ENCODE measurements at regions not wholly inside any gene's neighbourhood (a gene's known extent, or its start where the extent isn't known, plus 50 kb on each side); places are given as distances from the start of the nearest gene placed in this dataset.
"Not testable (repeated sequence)": the region's sequence is repeated elsewhere in the genome, so short reads cannot be mapped to it uniquely, and the experiment has no call there.

DNA sequence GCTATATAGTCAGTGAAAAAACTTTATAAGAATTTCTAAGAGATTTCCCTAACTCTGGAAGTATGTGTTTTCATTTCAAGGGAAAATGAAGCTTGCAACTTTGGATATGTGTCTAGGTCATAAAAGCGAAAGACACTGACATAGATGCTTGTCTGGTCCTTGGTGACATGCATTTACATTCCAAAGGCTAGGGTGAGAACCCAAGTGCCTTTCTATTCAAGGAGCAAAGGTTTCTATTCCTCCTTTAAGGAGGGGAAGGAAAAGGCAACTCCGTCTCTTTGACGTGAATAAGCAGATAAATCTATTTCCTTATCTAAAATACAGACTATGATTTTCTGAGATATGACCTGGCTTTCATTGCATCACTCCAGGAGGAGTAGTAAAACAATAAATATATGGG, 261.1 kb downstream of the CDH7 start:
- no peak overlapping the region for H3K27ac ChIP-seq
- DNase-seq (ENCODE audit: low read depth in 1 of 2, low spot score in 1 of 2) = no peak
- H3K36me3 ChIP-seq = no peaks in the 10 kb centered on the region
- H3K27me3 ChIP-seq = no peaks in the 10 kb centered on the region
- TF ChIP-seq, protein P1, sequence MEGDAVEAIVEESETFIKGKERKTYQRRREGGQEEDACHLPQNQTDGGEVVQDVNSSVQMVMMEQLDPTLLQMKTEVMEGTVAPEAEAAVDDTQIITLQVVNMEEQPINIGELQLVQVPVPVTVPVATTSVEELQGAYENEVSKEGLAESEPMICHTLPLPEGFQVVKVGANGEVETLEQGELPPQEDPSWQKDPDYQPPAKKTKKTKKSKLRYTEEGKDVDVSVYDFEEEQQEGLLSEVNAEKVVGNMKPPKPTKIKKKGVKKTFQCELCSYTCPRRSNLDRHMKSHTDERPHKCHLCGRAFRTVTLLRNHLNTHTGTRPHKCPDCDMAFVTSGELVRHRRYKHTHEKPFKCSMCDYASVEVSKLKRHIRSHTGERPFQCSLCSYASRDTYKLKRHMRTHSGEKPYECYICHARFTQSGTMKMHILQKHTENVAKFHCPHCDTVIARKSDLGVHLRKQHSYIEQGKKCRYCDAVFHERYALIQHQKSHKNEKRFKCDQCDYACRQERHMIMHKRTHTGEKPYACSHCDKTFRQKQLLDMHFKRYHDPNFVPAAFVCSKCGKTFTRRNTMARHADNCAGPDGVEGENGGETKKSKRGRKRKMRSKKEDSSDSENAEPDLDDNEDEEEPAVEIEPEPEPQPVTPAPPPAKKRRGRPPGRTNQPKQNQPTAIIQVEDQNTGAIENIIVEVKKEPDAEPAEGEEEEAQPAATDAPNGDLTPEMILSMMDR (IDR thresholded peaks at IDR 0.05; ENCODE audit: low read depth, low read length) = no peak
- H3K9me3 ChIP-seq (ENCODE audit: low read depth) = no peaks in the 10 kb centered on the region
- H3K4me1 ChIP-seq (ENCODE audit: low read depth) = no peaks in the 10 kb centered on the region
- no peak overlapping the region for H3K4me3 ChIP-seq

DNA sequence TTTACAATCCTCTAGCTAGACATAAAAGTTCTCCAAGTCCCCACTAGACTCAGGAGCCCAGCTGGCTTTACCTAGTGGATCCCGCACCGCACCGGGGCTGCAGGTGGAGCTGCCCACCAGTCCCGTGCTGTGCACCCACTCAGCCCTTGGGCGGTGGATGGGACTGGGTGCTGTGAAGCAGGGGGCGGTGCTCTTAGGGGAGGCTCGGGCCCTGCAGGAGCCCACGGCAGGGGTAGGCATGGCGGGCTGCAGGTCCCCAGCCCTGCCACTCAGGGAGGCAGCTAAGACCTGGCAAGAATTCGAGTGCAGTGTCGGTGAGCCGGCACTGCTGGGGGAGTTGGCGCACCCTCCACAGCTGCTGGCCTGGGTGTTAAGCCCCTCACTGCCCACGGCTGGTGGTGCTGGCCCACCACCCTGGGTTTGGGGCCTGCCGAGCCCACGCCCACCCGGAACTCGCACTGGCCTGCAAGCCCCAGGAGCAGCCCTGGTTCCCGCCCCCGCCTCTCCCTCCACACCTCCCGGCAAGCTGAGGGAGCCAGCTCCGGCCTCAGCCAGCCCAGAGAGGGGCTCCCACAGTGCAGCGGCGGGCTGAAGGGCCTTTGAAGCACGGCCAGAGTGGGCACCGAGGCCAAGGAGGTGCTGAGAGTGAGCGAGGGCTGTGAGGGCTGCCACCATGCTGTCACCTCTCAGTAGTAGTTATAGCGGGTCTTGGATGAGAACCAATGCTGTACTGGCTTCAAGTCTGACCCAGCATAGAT, 255.2 kb downstream of the CDH7 start:
- Histone ChIP-seq H3K4me3 (no peak overlapping the region), H3K4me1 (ENCODE audit: low read depth) (no peaks in the 10 kb centered on the region), H3K27ac (no peak overlapping the region), H3K9me3 (ENCODE audit: low read depth) (no peaks in the 10 kb centered on the region), H3K36me3 (no peaks in the 10 kb centered on the region), H3K27me3 (no peaks in the 10 kb centered on the region)
- TF ChIP-seq, protein P1 (IDR thresholded peaks at IDR 0.05; ENCODE audit: low read depth, low read length) = no peak
- DNase-seq (ENCODE audit: low read depth in 1 of 2, low spot score in 1 of 2) = no peak

DNA sequence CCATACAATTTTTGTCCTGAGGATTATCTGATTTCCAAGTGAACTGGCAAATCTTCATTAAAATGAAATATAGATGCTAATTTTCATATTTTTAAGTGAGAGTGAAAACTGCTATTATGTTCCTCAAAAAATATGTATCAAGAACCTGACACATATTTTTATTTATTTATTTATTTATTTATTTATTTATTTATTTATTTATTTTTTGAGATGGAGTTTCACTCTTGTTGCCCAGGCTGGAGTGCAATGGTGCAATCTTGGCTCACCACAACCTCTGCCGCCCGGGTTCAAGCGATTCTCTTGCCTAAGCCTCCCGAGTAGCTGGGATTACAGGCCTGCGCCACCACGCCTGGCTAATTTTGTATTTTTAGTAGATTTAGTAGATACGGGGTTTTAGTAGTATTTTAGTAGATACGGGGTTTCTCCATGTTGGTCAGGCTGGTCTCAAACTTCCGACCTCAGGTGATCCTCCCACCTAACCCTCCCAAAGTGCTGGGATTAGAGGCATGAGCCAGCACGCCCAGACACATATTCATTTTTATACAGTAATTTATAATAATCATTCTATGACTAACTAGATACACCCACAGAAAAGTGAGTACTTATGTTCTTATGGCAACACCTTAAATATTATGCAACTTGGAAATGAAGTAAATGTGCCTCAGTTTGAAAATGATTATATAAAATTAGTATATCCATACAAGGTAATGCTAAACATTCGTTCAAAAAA, 248.3 kb downstream of the CDH7 start:
- not testable (repeated sequence) for H3K9me3 ChIP-seq (ENCODE audit: low read depth); H3K4me3 ChIP-seq; H3K4me1 ChIP-seq (ENCODE audit: low read depth); DNase-seq (ENCODE audit: low read depth in 1 of 2, low spot score in 1 of 2); H3K27ac ChIP-seq; H3K36me3 ChIP-seq; H3K27me3 ChIP-seq

DNA sequence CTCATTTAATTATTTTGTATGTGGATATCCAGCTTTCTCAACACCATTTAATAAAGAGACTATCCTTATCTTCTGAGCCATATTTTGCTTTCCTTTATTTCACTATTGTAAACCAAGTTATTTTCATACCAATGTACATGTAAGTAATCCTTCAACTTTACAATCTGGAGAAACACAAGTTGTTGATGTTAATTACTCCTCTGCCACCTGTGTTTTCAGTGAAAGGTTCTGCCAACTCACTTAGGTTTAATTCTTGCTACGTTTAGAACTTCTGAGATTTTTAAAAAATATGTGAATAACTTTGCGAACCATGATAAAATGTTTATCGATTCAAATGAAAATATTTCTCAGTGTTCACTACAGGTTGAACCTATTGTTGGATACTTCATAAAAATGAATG, 244.4 kb downstream of the CDH7 start:
- Histone ChIP-seq H3K4me3 (no peak overlapping the region), H3K4me1 (ENCODE audit: low read depth) (no peaks in the 10 kb centered on the region), H3K36me3 (no peaks in the 10 kb centered on the region), H3K27ac (no peak overlapping the region), H3K9me3 (ENCODE audit: low read depth) (no peaks in the 10 kb centered on the region), H3K27me3 (no peaks in the 10 kb centered on the region)
- TF ChIP-seq, protein P1 (IDR thresholded peaks at IDR 0.05; ENCODE audit: low read depth, low read length) = no peak
- DNase-seq (ENCODE audit: low read depth in 1 of 2, low spot score in 1 of 2) = no peak

DNA sequence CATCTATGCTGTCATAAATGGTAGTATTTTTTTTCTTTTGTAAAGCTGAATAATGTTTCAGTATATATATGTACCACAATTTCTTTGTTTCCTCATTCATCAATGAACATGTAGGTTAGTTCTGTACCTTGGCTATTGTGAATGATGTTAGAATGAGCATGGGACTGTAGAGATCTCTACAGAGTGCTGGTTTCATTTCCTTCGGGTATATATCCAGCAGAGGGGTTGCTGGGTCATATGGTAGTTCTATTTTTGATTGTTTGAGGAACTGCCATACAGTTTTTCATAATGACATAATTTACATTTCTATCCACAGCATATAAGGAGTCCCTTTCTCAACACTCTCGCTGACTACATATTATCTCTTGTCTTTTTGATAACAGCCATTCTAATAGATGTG, 243.5 kb downstream of the CDH7 start:
- H3K4me3 ChIP-seq = no peak overlapping the region
- H3K27me3 ChIP-seq = no peaks in the 10 kb centered on the region
- H3K36me3 ChIP-seq = no peaks in the 10 kb centered on the region
- DNase-seq (ENCODE audit: low read depth in 1 of 2, low spot score in 1 of 2) = no peak
- TF ChIP-seq, protein P1 (IDR thresholded peaks at IDR 0.05; ENCODE audit: low read depth, low read length) = no peak
- no peak overlapping the region for H3K27ac ChIP-seq
- H3K4me1 ChIP-seq (ENCODE audit: low read depth) = no peaks in the 10 kb centered on the region
- no peaks in the 10 kb centered on the region for H3K9me3 ChIP-seq (ENCODE audit: low read depth)
